MM.1S (cell line): ENCODE measurements at regions not wholly inside any gene's neighbourhood (a gene's known extent, or its start where the extent isn't known, plus 50 kb on each side); places are given as distances from the start of the nearest gene placed in this dataset.

ENCODE experiments used
- EZH2 ChIP-seq: fragments of 300-600 bp; sonication (generic); optimal IDR thresholded peaks from 2 replicates; pipeline ENCODE3; 2017; ENCODE audit warnings: low read depth, mild to moderate bottlenecking, antibody characterized with exemption, low read length, mixed read lengths
- EZH2phosphoT487 ChIP-seq: fragments of 300-600 bp; sonication (generic); IDR thresholded peaks from 2 replicates; pipeline ENCODE4 v1.6.1; 2018; ENCODE audit warnings: antibody characterized with exemption, low read length
- TF ChIP-seq, protein P1 (sequence below): fragments of 300-600 bp; sonication (generic); IDR thresholded peaks from 2 replicates; pipeline ENCODE4 v1.5.1; 2016; ENCODE audit warnings: antibody characterized with exemption, low read length, mixed read lengths

DNA sequence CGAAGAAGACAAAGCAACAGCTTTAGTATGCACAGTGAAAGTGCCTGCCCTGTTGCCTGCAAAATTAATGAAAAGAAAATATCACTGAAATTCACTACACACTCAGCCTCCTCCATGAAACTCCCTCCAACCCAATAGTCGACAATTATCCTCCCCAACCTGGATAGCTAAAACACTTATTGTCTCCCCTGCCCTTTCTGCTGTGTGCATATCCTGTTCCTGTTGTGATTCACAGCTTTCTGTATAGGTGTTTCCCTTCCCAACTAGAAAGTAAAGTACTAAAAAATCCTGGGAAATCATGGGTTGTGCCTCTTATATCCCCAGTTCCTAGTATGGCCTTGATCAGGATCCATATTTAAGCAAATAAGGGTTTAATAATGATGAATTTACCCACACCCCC lies 412.1 kb downstream of the LTN1 start:
- TF ChIP-seq, protein P1, sequence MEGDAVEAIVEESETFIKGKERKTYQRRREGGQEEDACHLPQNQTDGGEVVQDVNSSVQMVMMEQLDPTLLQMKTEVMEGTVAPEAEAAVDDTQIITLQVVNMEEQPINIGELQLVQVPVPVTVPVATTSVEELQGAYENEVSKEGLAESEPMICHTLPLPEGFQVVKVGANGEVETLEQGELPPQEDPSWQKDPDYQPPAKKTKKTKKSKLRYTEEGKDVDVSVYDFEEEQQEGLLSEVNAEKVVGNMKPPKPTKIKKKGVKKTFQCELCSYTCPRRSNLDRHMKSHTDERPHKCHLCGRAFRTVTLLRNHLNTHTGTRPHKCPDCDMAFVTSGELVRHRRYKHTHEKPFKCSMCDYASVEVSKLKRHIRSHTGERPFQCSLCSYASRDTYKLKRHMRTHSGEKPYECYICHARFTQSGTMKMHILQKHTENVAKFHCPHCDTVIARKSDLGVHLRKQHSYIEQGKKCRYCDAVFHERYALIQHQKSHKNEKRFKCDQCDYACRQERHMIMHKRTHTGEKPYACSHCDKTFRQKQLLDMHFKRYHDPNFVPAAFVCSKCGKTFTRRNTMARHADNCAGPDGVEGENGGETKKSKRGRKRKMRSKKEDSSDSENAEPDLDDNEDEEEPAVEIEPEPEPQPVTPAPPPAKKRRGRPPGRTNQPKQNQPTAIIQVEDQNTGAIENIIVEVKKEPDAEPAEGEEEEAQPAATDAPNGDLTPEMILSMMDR, result no peak
- TF ChIP-seq EZH2phosphoT487 (no peak), EZH2 (no peak)
